Loucy (cell line): ENCODE measurements at regions not wholly inside any gene's neighbourhood (a gene's known extent, or its start where the extent isn't known, plus 50 kb on each side); places are given as distances from the start of the nearest gene placed in this dataset.

Experiments used
- H2AFZ ChIP-seq: fragments of 200-600 bp; sonication (generic); 2 replicates; pipeline ENCODE4 v1.6.0; 2016; ENCODE audit warnings: antibody characterized with exemption, mild to moderate bottlenecking, low read length, moderate library complexity
- H3F3A ChIP-seq: fragments of 200-600 bp; 2 replicates; pipeline ENCODE4 v1.6.0; 2016; ENCODE audit warnings: antibody characterized with exemption, low read depth, mild to moderate bottlenecking
- H3K27me3 ChIP-seq: fragments of 200-600 bp; sonication (generic); 2 replicates; pipeline ENCODE4 v1.6.1; 2014; ENCODE audit warnings: low read length, mild to moderate bottlenecking; ENCODE audit not compliant: insufficient read depth, poor library complexity, severe bottlenecking
- H3K36me3 ChIP-seq: fragments of 200-600 bp; sonication (generic); 2 replicates; pipeline ENCODE4 v1.6.1; 2016; ENCODE audit warnings: low read length; ENCODE audit not compliant: insufficient read depth
- H3K4me1 ChIP-seq: fragments of 200-600 bp; sonication (generic); 2 replicates; pipeline ENCODE4 v1.5.1; 2014; ENCODE audit warnings: low read length, mild to moderate bottlenecking; ENCODE audit not compliant: insufficient read depth, poor library complexity, severe bottlenecking
- H3K4me2 ChIP-seq: fragments of 200-600 bp; sonication (generic); 2 replicates; pipeline ENCODE4 v1.6.0; 2014; ENCODE audit warnings: antibody characterized with exemption, low read length, low read depth, mild to moderate bottlenecking; ENCODE audit not compliant: poor library complexity, severe bottlenecking
- H3K4me3 ChIP-seq: fragments of 200-600 bp; sonication (generic); 2 replicates; pipeline ENCODE4 v1.5.1; 2014; ENCODE audit warnings: low read length, mild to moderate bottlenecking, mixed read lengths; ENCODE audit not compliant: poor library complexity, severe bottlenecking
- H3K79me2 ChIP-seq: fragments of 200-600 bp; sonication (generic); 2 replicates; pipeline ENCODE4 v1.6.1; 2014; ENCODE audit warnings: low read length; ENCODE audit not compliant: insufficient read depth
- H3K9ac ChIP-seq: fragments of 200-600 bp; sonication (generic); 2 replicates; pipeline ENCODE4 v1.6.0; 2014; ENCODE audit warnings: mild to moderate bottlenecking, low read depth, low read length, moderate library complexity; ENCODE audit not compliant: poor library complexity, severe bottlenecking
- H3K9me2 ChIP-seq: fragments of 200-600 bp; sonication (generic); replicated peaks from 2 replicates; pipeline ENCODE4 v1.6.1; 2016; ENCODE audit warnings: low read depth, low read length, mixed read lengths
- H3K9me3 ChIP-seq: fragments of 200-600 bp; sonication (generic); 2 replicates; pipeline ENCODE4 v1.6.1; 2014; ENCODE audit warnings: mild to moderate bottlenecking, antibody characterized with exemption, low read length, low read depth; ENCODE audit not compliant: insufficient read depth
- H4K20me1 ChIP-seq: fragments of 200-600 bp; sonication (generic); 2 replicates; pipeline ENCODE4 v1.6.0; 2014; ENCODE audit warnings: antibody characterized with exemption, low read length, mild to moderate bottlenecking; ENCODE audit not compliant: insufficient read depth, poor library complexity, severe bottlenecking
- EZH2phosphoT487 ChIP-seq: fragments of 200-600 bp; IDR thresholded peaks from 2 replicates; pipeline ENCODE4 v1.6.1; 2018; ENCODE audit warnings: antibody characterized with exemption, mild to moderate bottlenecking, moderate library complexity, borderline replicate concordance
- TF ChIP-seq, protein P1 (sequence below): fragments of 200-600 bp; sonication (generic); conservative IDR thresholded peaks from 2 replicates; pipeline ENCODE4 v1.5.1; 2014; ENCODE audit warnings: mild to moderate bottlenecking, antibody characterized with exemption, low read length

DNA sequence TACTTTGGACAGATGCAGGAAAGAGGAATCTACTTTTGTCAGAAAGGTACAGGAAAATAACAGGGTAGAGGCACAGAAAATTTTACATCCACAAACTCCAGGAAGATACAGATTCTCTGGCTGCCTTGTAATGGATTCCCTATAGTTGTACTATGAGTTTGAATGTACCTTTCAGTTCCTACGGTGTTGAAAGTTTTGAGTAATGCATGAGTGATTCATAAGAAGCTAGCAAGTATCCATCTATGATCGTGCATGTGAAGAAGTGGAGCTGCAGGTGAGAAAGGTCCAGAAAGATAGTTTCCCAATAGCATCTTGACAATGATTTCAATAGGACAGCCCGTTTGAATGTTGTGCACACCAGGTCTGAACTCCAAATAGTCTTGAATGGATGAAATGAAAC is 786.5 kb upstream of the ROBO1 start:
- H3K9me2 ChIP-seq = no peaks in the 10 kb centered on the region
- no peaks in the 10 kb centered on the region for H3K9me3 ChIP-seq
- H3K27me3 ChIP-seq = no peaks in the 10 kb centered on the region
- H3K4me3 ChIP-seq = no peak overlapping the region
- H3F3A ChIP-seq = no peaks in the 10 kb centered on the region
- no peak overlapping the region for H2AFZ ChIP-seq
- H3K79me2 ChIP-seq = no peaks in the 10 kb centered on the region
- TF ChIP-seq, protein P1, sequence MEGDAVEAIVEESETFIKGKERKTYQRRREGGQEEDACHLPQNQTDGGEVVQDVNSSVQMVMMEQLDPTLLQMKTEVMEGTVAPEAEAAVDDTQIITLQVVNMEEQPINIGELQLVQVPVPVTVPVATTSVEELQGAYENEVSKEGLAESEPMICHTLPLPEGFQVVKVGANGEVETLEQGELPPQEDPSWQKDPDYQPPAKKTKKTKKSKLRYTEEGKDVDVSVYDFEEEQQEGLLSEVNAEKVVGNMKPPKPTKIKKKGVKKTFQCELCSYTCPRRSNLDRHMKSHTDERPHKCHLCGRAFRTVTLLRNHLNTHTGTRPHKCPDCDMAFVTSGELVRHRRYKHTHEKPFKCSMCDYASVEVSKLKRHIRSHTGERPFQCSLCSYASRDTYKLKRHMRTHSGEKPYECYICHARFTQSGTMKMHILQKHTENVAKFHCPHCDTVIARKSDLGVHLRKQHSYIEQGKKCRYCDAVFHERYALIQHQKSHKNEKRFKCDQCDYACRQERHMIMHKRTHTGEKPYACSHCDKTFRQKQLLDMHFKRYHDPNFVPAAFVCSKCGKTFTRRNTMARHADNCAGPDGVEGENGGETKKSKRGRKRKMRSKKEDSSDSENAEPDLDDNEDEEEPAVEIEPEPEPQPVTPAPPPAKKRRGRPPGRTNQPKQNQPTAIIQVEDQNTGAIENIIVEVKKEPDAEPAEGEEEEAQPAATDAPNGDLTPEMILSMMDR = no peak
- no peak for TF ChIP-seq EZH2phosphoT487
- H3K4me1 ChIP-seq = no peaks in the 10 kb centered on the region
- H3K36me3 ChIP-seq = no peaks in the 10 kb centered on the region
- H3K9ac ChIP-seq = no peak overlapping the region
- no peak overlapping the region for H3K4me2 ChIP-seq
- no peaks in the 10 kb centered on the region for H4K20me1 ChIP-seq

DNA sequence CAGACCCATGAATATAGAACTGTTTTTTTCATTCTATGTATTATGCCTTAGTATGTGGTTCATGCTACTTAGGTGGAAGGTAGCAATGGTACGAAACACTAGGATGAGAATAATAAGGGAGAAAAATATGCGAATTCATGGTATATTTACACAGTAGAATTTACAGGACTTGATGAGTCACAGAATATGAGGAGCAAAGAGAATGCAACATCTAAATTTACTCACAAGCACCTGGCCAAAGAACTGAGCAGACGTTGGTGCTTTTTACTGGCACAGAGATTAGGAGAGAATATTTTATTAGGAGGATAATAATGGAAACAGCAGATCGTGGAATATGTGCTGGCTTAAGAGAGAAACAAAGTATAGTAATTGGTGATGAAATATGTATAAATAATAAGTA is 785.4 kb upstream of the ROBO1 start:
- Histone ChIP-seq H3K36me3 (no peaks in the 10 kb centered on the region), H3K4me3 (no peak overlapping the region), H3K27me3 (no peaks in the 10 kb centered on the region), H2AFZ (no peak overlapping the region), H3K4me1 (no peaks in the 10 kb centered on the region), H3K9me2 (no peaks in the 10 kb centered on the region), H3F3A (no peaks in the 10 kb centered on the region), H4K20me1 (no peaks in the 10 kb centered on the region), H3K79me2 (no peaks in the 10 kb centered on the region), H3K4me2 (no peak overlapping the region), H3K9me3 (no peaks in the 10 kb centered on the region), H3K9ac (no peak overlapping the region)
- no peak for TF ChIP-seq EZH2phosphoT487
- TF ChIP-seq, protein P1 = no peak

DNA sequence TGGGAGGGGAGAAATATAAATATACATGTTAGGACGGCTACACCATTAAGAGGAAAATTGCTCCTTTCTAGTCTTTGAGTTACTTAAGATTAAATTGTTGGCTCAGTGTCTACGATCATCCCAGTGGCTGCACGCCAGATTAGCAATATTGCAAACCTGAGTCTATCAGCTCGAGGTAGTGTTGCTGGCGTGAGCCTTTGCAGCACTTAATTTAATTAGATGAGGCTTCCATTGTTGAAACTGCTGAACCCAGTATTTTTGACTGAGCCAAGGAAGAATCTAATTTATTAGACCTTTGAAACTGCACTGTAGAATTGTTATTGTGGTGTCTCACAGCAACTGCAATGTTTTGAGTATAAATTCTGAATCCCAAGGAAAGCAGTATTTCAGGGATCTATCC is 782.4 kb upstream of the ROBO1 start:
- Histone ChIP-seq H3K4me1 (no peaks in the 10 kb centered on the region), H4K20me1 (no peaks in the 10 kb centered on the region), H3K36me3 (no peaks in the 10 kb centered on the region)

More for the DNA sequence above, 782.4 kb upstream of the ROBO1 start:
- Histone ChIP-seq H3K27me3 (no peaks in the 10 kb centered on the region), H3K9ac (no peak overlapping the region), H3K9me3 (no peaks in the 10 kb centered on the region), H3K9me2 (no peaks in the 10 kb centered on the region), H3F3A (no peaks in the 10 kb centered on the region), H2AFZ (no peak overlapping the region), H3K4me3 (no peak overlapping the region), H3K4me2 (no peak overlapping the region), H3K79me2 (no peaks in the 10 kb centered on the region)
- TF ChIP-seq, protein P1 = no peak
- TF ChIP-seq EZH2phosphoT487 = no peak
